BJ (cell line): ENCODE measurements at regions not wholly inside any gene's neighbourhood (a gene's known extent, or its start where the extent isn't known, plus 50 kb on each side); places are given as distances from the start of the nearest gene placed in this dataset.

ENCODE experiments used
- CTCF ChIA-PET: fragments of 350-600 bp; formaldehyde crosslinking; extraction: SDS; loops from one replicate; lab custom pipeline; 2021; ENCODE audit warnings: antibody characterized with exemption, inconsistent platforms; lab: Yijun Ruan, JAX
- POLR2A ChIA-PET: fragments of 300-600 bp; sonication (Branson Sonifier 250); formaldehyde crosslinking; extraction: SDS; loops from one replicate; lab custom pipeline; 2021; ENCODE audit warnings: antibody characterized with exemption; lab: Charles Lee
- DNase-seq: peaks from one replicate; pipeline ENCODE4 v3.0.0-alpha.2; 2011; ENCODE audit warnings: low read depth
- H3K27me3 ChIP-seq: 2 replicates; pipeline ENCODE4 v1.6.0; 2011; ENCODE audit warnings: low read length; ENCODE audit not compliant: control insufficient read depth, insufficient read depth
- H3K36me3 ChIP-seq: 2 replicates; pipeline ENCODE4 v1.5.1; 2011; ENCODE audit warnings: low read length; ENCODE audit not compliant: control insufficient read depth, insufficient read depth
- H3K4me3 ChIP-seq: 2 replicates; pipeline ENCODE4 v1.5.1; 2011; ENCODE audit warnings: low read depth, mild to moderate bottlenecking, control low read depth, low read length
- CTCF ChIP-seq: IDR thresholded peaks from 2 replicates; pipeline ENCODE4 v1.5.1; 2011; ENCODE audit warnings: low read depth, mild to moderate bottlenecking, control low read depth, inconsistent platforms, low read length, moderate library complexity; ENCODE audit not compliant: insufficient read depth

GRCh38 chr1:109818271-109818987 is 54.7 kb upstream of the EPS8L3 start:
- ChIA-PET POLR2A (no interaction called here), CTCF (interaction anchor here (1.3 kb wide), 1 partner anchor 165 kb away, joined by 3 read pairs; no protein-coding TSS in a partner anchor)
- Histone ChIP-seq H3K4me3 (no peak overlapping the region), H3K27me3 (no peaks in the 10 kb centered on the region), H3K36me3 (no peaks in the 10 kb centered on the region)
- TF ChIP-seq CTCF, result no peak
- DNase-seq, result no peak

- ChIA-PET CTCF (interaction anchor here (1.1 to 1.3 kb wide), 2 partner anchors 9 to 166 kb away, joined by 3 read pairs; no protein-coding TSS in a partner anchor), POLR2A (no interaction called here)
- DNase-seq, result no peak
- Histone ChIP-seq H3K36me3 (no peaks in the 10 kb centered on the region), H3K4me3 (no peak overlapping the region), H3K27me3 (no peaks in the 10 kb centered on the region)
- no peak for TF ChIP-seq CTCF
These were observed 54.2 kb upstream of the EPS8L3 start for GRCh38 chr1:109817881-109818270.

GRCh38 chr1:109816975-109817535 is 53.3 kb upstream of the EPS8L3 start:
- no peak overlapping the region for H3K4me3 ChIP-seq

GRCh38 chr1:109816175-109816811 is 52.6 kb upstream of the EPS8L3 start:
- no peak for DNase-seq
- Histone ChIP-seq H3K36me3 (no peaks in the 10 kb centered on the region), H3K4me3 (no peak overlapping the region), H3K27me3 (no peaks in the 10 kb centered on the region)
- TF ChIP-seq CTCF, result no peak
- ChIA-PET CTCF (interaction anchor here (1.1 kb wide), 1 partner anchor 7 kb away, joined by 3 read pairs; no protein-coding TSS in a partner anchor), POLR2A (no interaction called here)

More at GRCh38 chr1:109816975-109817535, 53.3 kb upstream of the EPS8L3 start:
- CTCF ChIA-PET, result interaction anchor here (1.1 kb wide), 1 partner anchor 8 kb away, joined by 3 read pairs; no protein-coding TSS in a partner anchor
- no peaks in the 10 kb centered on the region for H3K27me3 ChIP-seq
- no peak for TF ChIP-seq CTCF
- POLR2A ChIA-PET, result no interaction called here
- DNase-seq, result no peak
- no peaks in the 10 kb centered on the region for H3K36me3 ChIP-seq

GRCh38 chr1:109815809-109816174 is 52.1 kb upstream of the EPS8L3 start:
- DNase-seq, result no peak
- no peak for TF ChIP-seq CTCF
- H3K4me3 ChIP-seq, result no peak overlapping the region
- H3K27me3 ChIP-seq, result no peaks in the 10 kb centered on the region
- ChIA-PET POLR2A (no interaction called here), CTCF (no interaction called here)
- H3K36me3 ChIP-seq, result no peaks in the 10 kb centered on the region
